ENCODE measurements at regions not wholly inside any gene's neighbourhood (a gene's known extent, or its start where the extent isn't known, plus 50 kb on each side); places are given as distances from the start of the nearest gene placed in this dataset.
"Not testable (repeated sequence)": the region's sequence is repeated elsewhere in the genome, so short reads cannot be mapped to it uniquely, and the experiment has no call there.

- DNase-seq = no peak
Observed at GRCh38 chr1:68785328-68785727, 288.4 kb upstream of the DEPDC1 start.

- DNase-seq = no peak
Observed at GRCh38 chr1:68788762-68789161, 291.9 kb upstream of the DEPDC1 start.

- no peak for DNase-seq
Observed at GRCh38 chr1:68791800-68792199, 294.9 kb upstream of the DEPDC1 start.

GRCh38 chr1:68795956-68796355, 299.1 kb upstream of the DEPDC1 start:
- DNase-seq = no peak

- no peak for DNase-seq
Observed at GRCh38 chr1:68796888-68797287, 300.0 kb upstream of the DEPDC1 start.

- no peak for DNase-seq
Observed at GRCh38 chr1:68798071-68798470, 301.2 kb upstream of the DEPDC1 start.

- DNase-seq = no peak
Observed at GRCh38 chr1:68799096-68799495, 302.2 kb upstream of the DEPDC1 start.

GRCh38 chr1:68800182-68800581, 303.3 kb upstream of the DEPDC1 start:
- DNase-seq = no peak

GRCh38 chr1:68801440-68801839, 304.6 kb upstream of the DEPDC1 start:
- DNase-seq = no peak

- no peak for DNase-seq
Observed at GRCh38 chr1:68805097-68805641, 308.3 kb upstream of the DEPDC1 start.

- DNase-seq = peak; percentile 67
Observed at GRCh38 chr1:68808351-68808750, 311.5 kb upstream of the DEPDC1 start.

- no peak for DNase-seq
Observed at GRCh38 chr1:68811806-68812205, 314.9 kb upstream of the DEPDC1 start.

- DNase-seq = no peak
Observed at GRCh38 chr1:68812333-68812732, 315.5 kb upstream of the DEPDC1 start.

GRCh38 chr1:68814067-68814466, 317.2 kb upstream of the DEPDC1 start:
- peak; percentile 61 for DNase-seq

- DNase-seq = peak; percentile 69
Observed at GRCh38 chr1:68815632-68816031, 318.8 kb upstream of the DEPDC1 start.

GRCh38 chr1:68817505-68818210, 320.8 kb upstream of the DEPDC1 start:
- DNase-seq = not testable (repeated sequence)

GRCh38 chr1:68819190-68819829, 322.4 kb upstream of the DEPDC1 start:
- DNase-seq = peak; percentile 59

GRCh38 chr1:68820151-68820550, 323.3 kb upstream of the DEPDC1 start:
- DNase-seq = no peak

- no peak for DNase-seq
Observed at GRCh38 chr1:68826836-68827235, 330.0 kb upstream of the DEPDC1 start.

- DNase-seq = no peak
Observed at GRCh38 chr1:68827261-68827660, 330.4 kb upstream of the DEPDC1 start.

- DNase-seq = no peak
Observed at GRCh38 chr1:68828013-68828412, 331.1 kb upstream of the DEPDC1 start.

GRCh38 chr1:68831281-68831680, 334.4 kb upstream of the DEPDC1 start:
- no peak for DNase-seq

- no peak for DNase-seq
Observed at GRCh38 chr1:68848017-68848416, 351.1 kb upstream of the DEPDC1 start.

GRCh38 chr1:68868606-68869005, 371.7 kb upstream of the DEPDC1 start:
- no peak for DNase-seq

GRCh38 chr1:68873144-68873543, 376.3 kb upstream of the DEPDC1 start:
- no peak for DNase-seq
